PC-9 (cell line): ENCODE measurements at regions not wholly inside any gene's neighbourhood (a gene's known extent, or its start where the extent isn't known, plus 50 kb on each side); places are given as distances from the start of the nearest gene placed in this dataset.

Experiments
- CTCF ChIP-seq: fragments of 200-600 bp; sonication (generic); conservative IDR thresholded peaks from 2 replicates; pipeline ENCODE4 v1.6.1; 2017; ENCODE audit warnings: mixed run types, antibody characterized with exemption, mild to moderate bottlenecking, moderate library complexity
- EZH2 ChIP-seq: fragments of 200-600 bp; sonication (generic); IDR thresholded peaks from 2 replicates; pipeline ENCODE4 v1.8.0; 2017; ENCODE audit warnings: antibody characterized with exemption, low read depth

- TF ChIP-seq CTCF: no peak
- TF ChIP-seq EZH2: no peak
Observed at GRCh38 chr13:73693215-73693614, 441.0 kb downstream of the KLF12 start.
